GM18907 (cell line): ENCODE measurements at regions not wholly inside any gene's neighbourhood (a gene's known extent, or its start where the extent isn't known, plus 50 kb on each side); places are given as distances from the start of the nearest gene placed in this dataset.

Experiments
- ATAC-seq: cut with Tn5 transposase; IDR thresholded peaks from one replicate; pipeline ENCODE4 v1.9.1; 2021; ENCODE audit warnings: mild to moderate bottlenecking, moderate library complexity; ENCODE audit not compliant: unreplicated experiment

DNA sequence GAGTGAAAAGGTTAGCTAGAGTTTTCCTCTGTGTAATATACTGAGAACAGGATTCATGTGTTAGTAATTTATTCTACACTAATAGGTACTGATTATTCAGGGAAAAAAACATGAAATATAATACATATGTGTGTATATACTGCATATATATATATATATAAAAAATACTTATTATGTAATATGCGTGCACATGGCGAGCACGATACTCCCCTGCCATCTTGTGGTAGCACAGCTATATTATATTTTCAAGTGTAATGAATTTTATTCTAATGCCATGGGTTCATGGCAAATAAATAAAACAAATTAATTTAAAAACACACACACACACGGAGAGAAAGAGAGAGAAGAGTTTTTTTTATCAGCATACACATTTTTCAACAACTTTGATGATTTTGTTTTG lies 460.6 kb downstream of the KCNJ2 start:
- ATAC-seq, result no peak

DNA sequence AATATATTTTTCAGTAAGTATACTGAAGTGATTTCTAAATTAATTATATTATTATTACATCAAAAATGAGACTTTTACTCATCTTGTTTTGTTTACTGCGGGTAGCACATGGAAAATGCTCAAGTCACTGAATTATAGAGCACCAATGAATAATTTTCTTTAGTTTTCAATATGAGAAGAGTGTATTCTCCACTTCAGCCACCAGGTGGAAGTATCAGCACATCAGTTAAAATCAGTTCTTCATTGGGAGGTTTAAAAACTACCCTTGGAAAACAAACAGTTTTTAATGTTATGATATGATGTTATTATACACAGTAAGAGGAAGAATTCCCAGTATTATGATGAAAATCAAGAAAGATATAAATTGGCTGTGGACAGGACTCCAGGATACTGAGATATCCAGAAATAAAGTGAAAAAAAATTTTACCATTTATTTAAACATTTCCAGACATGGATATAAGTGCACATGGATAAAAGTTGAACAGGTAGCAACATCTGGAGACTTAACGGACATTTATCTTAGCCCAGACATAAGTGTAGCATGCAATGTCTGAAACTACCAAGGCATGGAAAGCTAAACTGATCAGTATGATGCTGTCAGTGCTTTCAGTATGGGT lies 467.3 kb downstream of the KCNJ2 start:
- peak; percentile 57 for ATAC-seq

DNA sequence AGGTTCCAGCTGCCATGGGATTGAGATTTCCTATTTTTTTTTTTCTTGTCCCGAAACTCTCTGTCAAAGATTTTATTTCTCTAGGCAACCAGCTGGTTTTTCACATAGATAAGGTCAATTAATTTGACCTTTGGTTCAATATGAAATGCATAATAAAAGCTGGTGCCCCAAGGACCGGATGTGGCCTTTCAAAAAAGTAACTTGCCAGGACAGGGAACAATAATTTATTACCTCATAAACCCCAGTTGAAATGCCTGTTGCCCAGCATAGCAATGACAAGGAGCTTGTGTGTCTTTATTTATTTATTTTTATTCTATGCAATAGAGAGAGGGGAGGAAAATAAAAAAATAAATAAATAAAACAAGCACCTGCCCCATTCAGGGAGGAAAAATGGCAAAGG lies 472.7 kb downstream of the KCNJ2 start:
- no peak for ATAC-seq

DNA sequence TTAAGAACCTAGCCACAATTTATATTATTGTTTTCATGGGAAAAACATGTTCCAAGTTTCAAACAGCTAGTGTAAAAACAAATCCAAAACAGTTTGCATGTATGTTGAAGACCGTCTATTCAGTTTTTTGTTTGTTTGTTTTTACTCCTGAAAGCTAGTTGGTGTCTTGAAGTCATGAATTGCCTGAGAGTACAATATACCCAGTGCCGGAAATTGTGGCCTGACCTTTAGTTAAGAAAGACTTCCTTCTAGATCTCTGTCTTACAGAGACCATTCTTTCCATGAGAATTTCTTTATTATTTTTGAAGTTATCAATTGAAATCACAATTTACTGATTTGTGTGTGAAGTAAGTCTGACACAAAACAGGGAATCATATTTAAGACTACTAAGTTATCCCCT lies 474.8 kb downstream of the KCNJ2 start:
- ATAC-seq, result no peak

DNA sequence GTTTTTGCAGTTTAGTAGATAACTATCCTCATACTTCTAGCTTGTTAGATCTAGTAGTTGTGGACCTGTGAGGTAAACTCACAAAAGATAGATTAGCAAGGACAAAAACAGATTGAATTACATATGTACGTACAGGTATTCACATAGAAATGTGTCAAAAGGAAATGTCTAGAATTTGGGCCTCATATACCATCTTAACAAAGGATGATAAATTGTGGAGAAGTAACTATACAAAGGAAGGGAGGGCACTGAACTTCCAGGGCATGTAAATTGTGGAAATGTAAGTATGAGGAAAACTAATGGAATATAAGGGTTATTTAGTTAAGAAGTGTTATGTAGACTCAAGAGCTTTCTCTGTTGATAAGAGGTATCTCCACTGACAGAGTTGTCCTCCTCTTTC lies 477.3 kb downstream of the KCNJ2 start:
- no peak for ATAC-seq

DNA sequence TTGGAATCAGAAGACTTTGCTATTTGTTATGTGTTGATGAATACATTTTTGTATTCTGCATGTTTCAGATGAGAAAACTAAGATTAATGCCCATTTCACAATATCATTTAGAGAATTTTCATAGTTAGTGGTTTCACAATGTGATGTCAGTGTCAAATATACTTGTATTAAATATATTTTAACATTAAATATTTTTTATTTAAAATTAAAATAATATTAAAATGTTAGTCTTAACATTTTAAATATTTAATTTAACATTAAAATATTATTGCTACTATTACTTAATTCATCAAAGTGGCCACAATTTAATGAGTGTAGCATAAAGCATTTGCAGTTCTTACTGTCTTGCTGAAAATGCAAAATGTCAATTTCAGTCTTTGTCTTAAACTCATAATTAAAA lies 478.8 kb downstream of the KCNJ2 start:
- no peak for ATAC-seq

DNA sequence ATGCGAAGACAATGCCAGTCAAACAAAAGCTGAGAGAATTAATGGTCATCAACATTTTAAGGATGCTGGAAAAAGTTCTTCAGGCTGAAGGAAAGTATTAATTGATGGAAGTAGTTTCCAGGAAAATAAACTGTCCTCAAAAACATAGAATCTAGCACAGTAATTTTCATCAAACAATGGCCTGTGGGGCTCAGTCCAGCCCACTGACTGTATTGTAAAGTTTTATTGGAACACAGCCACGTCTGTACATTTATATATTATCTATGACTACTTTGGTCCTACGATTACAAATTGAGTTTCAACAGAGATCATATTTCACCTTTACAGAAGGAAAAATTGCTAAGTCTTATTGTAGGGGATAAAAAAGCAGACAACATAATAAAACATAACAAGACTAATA lies 484.5 kb downstream of the KCNJ2 start:
- ATAC-seq, result no peak

DNA sequence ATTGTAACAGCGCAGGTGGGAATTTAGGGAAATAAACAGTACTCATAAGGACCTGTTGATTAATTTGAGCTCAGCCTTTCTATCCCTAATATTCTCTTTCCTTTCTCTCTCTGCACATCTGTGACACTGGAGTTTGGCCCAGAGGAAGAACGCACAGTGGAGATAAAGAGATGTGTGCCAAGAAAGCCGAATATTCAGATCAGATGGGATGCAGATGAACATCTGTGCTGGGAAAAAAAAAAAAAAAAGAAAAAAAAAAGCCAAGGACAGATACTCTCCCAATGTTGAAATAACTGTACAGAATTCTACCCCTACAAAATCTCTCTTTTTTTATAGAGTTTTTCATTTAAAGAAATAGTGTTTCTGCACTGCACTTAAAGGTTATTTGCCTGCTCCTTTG lies 485.4 kb downstream of the KCNJ2 start:
- no peak for ATAC-seq

DNA sequence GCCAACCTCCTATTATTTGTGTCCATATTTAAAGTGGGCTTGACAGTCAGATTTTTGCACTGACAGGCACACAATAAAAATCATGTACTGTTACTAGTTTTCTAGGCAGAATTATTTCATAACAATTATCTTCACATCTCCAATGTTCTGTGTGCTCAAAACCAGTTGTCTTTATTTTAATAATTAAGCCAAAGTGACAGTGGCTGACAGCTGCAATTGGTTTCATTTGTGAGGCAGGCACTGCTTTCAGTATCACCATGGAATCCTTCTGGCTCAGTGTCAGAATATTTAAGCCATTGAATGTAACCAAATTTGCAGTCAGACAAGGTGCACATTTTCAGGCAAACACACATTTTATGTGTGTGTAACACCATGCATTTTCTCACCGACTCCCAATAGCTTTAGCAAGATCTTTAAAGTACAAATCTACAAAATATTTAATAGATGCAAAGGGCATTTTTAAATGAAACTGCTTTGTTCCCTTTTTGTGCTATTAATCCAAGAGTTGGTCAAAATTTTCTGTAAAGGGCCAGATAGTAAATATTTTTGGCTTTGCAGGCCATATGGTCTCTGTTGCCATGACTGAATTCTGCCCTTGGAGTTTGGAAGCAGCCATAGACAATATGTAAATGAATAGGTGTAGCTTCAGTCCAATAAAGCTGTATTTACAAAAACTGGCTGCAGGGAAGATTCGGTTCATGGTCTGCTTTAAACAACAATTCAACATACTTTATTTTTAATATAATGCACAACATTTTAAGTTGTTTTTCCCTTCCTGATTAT lies 486.0 kb downstream of the KCNJ2 start:
- peak; percentile 75 for ATAC-seq

DNA sequence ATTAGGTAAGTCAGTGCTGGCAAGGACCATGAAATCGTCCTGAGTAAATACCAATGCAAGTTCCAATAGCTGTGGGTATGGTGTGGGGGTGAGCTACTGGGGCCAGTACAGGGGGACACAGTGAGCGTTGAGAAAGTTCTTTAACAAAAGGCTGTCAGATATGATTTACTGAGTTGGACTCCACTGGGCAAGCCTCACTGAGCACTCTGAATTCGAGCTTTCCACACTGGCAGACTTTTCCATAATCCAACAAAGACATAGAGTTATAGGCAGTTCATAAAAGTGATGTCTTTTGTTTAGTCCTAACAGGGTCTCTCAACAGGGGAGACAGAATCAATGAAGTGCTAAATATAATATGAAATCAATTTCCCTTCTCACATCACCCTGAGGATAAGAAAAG lies 489.0 kb downstream of the KCNJ2 start:
- no peak for ATAC-seq

DNA sequence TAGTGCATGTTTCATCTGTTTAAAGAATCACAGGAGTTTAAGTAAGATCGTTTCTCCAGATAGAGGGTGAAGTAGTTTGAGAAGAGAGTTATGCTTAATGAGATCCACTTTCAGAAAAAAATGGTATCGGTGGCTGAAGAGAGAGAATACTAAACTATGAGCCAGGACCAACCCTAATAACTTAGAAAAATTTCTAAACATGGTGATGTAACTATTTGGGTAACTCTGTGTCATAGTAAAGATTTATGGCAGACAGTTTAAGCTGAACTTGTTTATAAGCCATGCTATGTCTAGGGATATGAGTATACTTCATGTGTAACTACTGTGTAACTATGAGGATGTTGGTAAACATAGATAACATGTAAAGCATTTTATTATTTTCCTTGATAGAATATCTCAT lies 489.5 kb downstream of the KCNJ2 start:
- ATAC-seq, result no peak

DNA sequence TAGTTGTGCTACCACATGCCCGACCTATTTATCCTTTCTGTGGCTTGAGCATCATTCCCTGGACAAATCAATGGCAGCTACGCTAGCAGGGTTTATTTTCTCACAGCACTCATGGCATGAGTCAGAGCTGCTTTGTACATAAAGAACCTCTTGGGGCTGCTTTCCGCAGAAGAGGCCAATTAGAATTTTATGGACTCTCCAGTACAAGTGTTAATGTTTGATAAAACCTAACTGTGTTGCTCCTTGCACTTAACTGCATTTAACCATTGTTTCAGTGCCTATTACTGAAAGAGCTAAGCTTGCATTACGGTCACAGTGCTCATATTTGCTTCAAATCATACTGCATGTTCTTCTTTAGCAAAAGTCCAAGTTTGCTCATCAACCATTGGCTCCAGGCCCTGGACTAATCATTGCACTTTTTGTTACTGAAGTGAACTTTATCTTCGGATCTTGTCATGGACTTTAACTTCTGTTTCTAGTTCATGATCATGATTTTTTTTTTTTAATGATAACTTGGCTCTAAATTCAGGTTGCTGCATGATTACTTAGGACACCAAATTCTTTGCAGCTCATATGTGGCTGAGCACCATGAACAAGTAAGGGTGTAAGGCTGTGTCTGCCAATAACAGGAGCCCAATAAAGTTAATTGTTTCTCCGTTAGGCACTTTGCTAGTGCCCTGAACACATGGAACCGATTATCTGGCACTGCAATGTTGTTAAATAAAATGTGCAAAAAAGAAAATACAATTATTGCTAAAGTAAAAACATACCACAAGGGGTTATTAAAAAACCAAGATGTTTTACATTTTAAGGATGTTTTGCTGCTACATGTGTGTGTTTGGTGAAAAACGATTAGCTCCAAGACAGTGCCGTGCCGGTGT lies 492.2 kb downstream of the KCNJ2 start:
- ATAC-seq, result no peak

DNA sequence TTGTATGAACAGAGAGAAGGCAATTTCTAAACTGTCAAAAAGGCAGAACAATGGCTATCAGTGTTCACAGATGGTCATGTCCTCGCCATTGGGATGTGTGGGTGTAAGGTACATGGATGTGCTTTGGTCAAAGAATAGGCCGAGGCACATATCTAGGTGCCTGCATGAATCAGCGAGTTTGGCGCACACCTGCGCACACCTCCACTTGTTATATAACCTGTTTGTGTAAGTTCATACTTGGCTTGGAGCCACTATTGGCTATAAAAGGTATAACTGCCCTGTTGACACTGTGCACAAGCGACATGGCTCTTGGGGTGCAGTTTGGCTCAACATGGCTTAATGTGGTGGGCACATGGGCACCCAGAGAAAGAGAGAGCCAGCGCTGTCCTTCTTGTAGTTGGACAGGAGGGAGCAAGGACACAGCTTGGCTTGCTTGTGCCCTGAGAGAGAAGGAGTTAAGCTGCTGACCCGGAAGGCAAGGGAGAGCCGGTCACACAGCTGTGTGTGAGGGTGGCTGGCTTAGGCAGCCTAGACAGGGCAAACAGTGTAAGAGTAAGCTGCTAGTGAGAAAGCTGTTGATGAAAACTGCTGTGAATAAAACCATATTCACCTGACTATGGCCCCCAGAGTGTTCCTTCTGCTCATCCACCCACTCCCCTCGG lies 499.1 kb downstream of the KCNJ2 start:
- no peak for ATAC-seq

DNA sequence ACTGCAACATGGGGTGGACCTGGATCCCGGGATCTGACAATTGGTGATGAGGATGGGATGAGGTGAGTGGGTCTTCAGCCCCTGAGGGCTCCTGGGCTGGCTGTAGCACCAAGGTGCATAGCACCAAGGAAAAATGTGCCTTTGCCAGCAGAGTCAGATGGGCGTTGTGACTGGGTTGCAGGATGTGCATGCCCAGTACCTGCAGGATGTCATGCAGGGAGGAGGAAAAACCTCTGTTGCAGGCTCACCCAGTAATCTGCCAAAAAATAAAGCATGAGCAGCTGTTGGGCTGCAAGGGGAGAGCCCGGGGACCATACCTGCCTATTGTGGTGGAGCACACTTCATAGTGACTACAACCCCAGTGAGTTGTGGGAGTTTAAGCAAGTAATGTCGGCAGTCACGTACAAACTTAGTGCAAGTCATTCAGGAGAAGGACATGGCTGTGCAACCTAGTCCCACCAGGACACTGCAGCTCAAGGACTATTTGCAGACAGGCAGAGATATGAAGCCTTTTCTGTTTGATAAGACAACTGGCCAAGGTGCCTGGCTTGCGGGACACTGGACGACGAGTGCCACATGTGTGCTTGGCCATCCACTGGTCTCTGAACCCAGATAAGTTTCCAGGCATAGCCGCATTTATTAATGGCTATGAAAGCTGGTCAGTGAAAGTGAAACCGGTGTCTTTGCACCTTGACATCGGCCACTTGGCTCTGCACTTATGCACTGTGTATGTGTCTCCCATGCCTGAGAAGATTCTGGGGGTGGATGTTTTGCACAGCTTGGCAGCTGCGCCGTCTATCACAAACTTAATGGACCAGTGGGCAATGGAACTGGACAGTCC lies 499.8 kb downstream of the KCNJ2 start:
- no peak for ATAC-seq

DNA sequence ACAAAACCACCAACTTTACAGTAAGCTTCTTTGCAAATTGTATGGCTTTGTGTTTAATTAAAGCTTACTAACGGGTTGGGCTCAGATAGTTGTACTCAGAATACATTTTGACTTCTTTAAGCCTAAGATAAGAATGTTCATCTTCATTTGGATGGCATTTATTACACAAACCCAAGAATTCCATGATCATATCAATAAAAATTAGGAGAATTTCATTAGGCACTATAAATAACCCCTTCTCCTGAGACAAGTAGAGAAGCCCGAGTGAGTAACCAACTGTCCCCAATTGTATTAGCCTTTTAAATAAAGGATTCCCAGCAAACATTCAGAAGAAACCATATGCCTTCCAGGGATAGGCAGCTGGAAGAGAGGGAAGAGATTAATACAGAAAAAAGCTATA lies 504.7 kb downstream of the KCNJ2 start:
- no peak for ATAC-seq

DNA sequence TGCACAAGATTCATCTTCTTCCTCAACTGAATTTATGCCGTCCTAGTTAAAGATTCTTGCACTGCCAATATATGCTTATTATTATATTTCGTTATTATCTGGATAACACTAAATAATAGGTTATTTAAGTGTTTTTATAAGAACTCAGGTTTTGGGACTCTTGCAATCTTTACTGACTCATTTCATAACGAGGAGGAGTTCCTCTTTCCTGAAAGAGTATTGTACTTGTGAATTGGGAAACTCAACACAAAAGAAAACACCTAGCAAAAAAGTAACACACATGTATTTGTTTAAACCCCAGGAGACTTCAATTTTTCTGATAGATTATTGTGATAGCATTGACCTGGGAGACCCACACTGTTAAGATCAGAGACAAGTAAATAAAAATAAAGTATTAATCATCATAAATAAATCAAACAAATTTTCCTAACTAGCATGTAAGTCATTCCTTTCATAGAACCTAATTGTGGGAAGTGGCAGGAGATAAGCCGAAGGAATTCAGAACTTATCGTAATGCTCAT lies 505.8 kb downstream of the KCNJ2 start:
- ATAC-seq, result no peak

DNA sequence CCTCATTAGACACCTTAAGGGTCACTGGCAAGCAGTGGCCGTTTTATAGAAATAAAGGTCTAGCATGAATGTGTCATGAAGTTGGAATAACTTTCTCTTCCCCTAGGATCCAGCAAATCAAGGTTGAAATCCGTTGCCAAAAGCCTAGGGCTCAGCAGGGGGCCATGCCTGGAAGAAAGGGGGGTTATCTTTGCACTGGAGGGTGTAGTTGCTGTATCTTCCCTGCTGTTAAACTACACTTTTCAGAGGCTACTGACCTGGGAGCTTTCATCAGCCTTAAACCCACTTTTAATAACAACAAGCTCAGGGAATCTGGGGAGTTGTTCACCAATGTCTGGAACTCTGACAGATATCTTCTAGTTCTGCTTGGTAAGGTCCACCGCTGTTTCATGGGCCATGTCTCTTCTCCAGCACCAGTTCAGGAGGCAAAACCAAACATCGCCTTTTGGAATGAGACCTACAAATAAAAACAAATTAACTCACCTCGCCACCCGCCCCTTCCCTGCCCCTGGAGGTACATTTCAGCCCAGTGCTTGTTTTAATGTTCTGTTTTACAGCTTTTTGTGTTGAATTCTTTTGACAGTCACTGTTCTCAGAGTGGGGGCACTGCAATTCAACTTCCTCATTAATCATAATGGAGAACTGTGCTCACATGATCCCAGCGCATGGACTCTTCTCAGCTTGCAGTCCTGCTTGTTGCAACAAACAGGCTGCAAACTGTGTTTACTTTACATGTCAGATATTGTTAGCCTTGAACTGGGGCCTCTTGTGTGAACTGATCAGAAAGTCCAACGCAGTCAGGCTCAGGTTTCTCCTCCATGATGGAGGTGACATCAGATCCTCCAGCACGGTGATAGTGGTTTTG lies 508.7 kb downstream of the KCNJ2 start:
- no peak for ATAC-seq

DNA sequence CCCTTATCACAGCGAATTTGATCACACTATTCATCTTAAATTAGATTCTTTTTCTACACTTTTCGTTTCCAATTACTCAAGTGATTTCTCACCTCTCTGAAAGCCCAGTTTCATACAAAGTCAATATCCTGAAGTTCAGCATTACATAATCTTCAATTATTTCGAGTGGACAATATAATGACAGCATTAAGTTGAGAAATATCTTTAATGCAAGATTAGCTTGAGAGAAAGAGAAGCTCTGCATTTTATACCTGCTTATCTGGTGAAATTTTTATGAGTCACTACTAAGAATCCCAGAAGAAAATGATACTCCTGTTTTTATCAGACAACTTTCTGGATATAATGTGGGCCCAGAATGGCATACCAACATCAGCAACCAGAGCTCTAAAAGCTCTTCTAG lies 509.6 kb downstream of the KCNJ2 start:
- no peak for ATAC-seq

DNA sequence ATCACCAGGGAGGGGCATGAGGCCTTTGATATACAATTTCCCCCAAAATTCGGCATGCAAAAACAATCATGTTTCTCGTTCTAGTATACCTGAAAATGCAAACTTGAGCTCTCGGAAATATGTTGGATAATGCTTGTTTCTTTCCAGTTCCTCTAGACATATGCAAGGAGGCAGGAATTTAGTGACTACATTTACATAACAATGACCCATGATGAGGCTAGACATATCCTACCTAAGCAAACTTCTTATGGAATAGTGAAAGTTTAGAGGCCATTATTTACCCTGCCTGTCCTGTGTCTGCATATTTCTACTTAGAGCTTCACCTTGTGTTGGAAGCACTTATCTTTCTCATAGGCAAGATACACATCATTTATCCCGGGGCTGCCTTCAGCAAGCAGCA lies 514.6 kb downstream of the KCNJ2 start:
- ATAC-seq, result no peak
